ENCODE measurements at regions not wholly inside any gene's neighbourhood (a gene's known extent, or its start where the extent isn't known, plus 50 kb on each side); places are given as distances from the start of the nearest gene placed in this dataset.

- DNase-seq (ENCODE audit: low read depth, low spot score) (no peak), FAIRE-seq (no peak), ATAC-seq (no peak)
- H2AFZ ChIP-seq (ENCODE audit: control insufficient read depth, low read depth, low read length), result no peak overlapping the region
- no peaks in the 10 kb centered on the region for H3K4me1 ChIP-seq (ENCODE audit: control insufficient read depth, insufficient read depth, low read length)
- ChIA-PET SMC1A (ENCODE audit: uncharacterized antibody, unreplicated experiment) (no interaction called here), CTCF (no interaction called here), POLR2A (no interaction called here), RAD21 (ENCODE audit: unreplicated experiment) (no interaction called here)
- intact Hi-C loops (cut with micrococcal nuclease; ENCODE audit: unreplicated experiment) (no loop called here), in situ Hi-C loops (cut with MboI) (no loop called here)
- H3K4me3 ChIP-seq, result no peak overlapping the region
- H3K4me2 ChIP-seq (ENCODE audit: control insufficient read depth, insufficient read depth), result no peak overlapping the region
- WGBS (ENCODE audit: insufficient coverage, insufficient replicate concordance, low lambda C conversion rate, missing lambda C conversion rate), result 20% methylated on average over 4 of the region's 4 CpGs
- H3K79me2 ChIP-seq (ENCODE audit: control insufficient read depth, insufficient read depth, low read length), result no peaks in the 10 kb centered on the region
- no peaks in the 10 kb centered on the region for H3K36me3 ChIP-seq (ENCODE audit: control insufficient read depth in 2 of 2, insufficient read depth in 2 of 2, low read length in 1 of 2)
- no peaks in the 10 kb centered on the region for H3K9me3 ChIP-seq (replicated peaks; ENCODE audit: control insufficient read depth, insufficient read depth, low read length)
- no peak overlapping the region for H3K9ac ChIP-seq (ENCODE audit: control insufficient read depth, insufficient read depth, low read length)
- TF ChIP-seq SRF (IDR thresholded peaks at IDR 0.05; ENCODE audit: low read depth in 2 of 2, low read length in 2 of 2) (no peak), JUNB (IDR thresholded peaks at IDR 0.05) (no peak), ZNF24 (IDR thresholded peaks at IDR 0.05) (no peak), HSF1 (IDR thresholded peaks at IDR 0.05; ENCODE audit: low read depth, low read length) (no peak), CBX5 (IDR thresholded peaks at IDR 0.05; ENCODE audit: low read depth) (no peak), RCOR1 (conservative IDR thresholded peaks at IDR 0.05; ENCODE audit: low read depth, low read length) (no peak), KLF5 (IDR thresholded peaks at IDR 0.05; ENCODE audit: partially characterized antibody) (no peak), POLR2AphosphoS5 (IDR thresholded peaks at IDR 0.05; ENCODE audit: low read length) (no peak), ATF7 (IDR thresholded peaks at IDR 0.05; ENCODE audit: low read depth) (no peak), HDAC6 (IDR thresholded peaks at IDR 0.05; ENCODE audit: unreplicated experiment) (no peak)
- BruUV-seq (replicated peaks), result no TSS peak
- no peaks in the 10 kb centered on the region for H4K20me1 ChIP-seq (ENCODE audit: control insufficient read depth, insufficient read depth)
- H3K27me3 ChIP-seq (replicated peaks in 1 of 2; ENCODE audit: control insufficient read depth in 2 of 2, insufficient read depth in 2 of 2, low read length in 1 of 2), result no peaks in the 10 kb centered on the region; a peak in 1 of 4 replicates
- H3K27ac ChIP-seq (ENCODE audit: control insufficient read depth, insufficient read depth), result no peak overlapping the region
Observed at GRCh38 chr7:20929199-20929598, 142.5 kb upstream of the SP8 start.
